ENCODE measurements at regions not wholly inside any gene's neighbourhood (a gene's known extent, or its start where the extent isn't known, plus 50 kb on each side); places are given as distances from the start of the nearest gene placed in this dataset.

DNA sequence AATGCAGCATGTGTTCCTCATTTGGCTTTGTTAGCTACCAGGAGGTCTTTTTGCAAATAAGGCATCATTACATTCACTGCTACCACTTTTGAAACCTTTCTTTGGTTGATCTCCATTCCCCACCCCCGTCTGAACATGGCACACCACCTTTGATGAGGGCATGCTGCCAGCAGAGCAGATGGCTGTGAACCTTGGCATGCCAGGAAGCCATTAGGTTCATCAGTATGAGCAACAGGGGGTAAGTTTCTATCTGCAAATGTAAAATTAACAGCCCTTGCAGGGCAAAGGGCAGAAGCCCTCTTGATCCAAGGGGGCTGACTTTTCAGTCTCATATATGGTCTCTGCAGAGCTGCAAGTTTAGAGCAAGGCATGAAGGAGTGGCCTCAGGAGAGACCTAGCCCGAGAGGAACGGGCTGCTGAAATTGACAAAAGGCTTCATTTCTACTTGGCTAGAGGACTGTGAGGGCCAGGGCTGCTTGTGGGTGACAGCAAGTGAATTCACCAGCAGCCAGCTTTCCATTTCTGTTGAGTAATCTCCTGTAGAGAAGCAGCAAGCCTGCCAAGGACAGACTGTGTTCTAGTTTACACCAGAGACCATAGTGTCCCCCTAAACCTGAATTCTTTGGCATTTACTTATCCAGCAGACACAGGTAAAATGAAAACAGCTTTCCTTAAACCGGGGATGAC is 127.9 kb downstream of the ZNF326 start:
- DNase-seq, result no peak

- no peak for DNase-seq
These were observed 119.7 kb downstream of the ZNF326 start for GRCh38 chr1:90114521-90115141.

DNA sequence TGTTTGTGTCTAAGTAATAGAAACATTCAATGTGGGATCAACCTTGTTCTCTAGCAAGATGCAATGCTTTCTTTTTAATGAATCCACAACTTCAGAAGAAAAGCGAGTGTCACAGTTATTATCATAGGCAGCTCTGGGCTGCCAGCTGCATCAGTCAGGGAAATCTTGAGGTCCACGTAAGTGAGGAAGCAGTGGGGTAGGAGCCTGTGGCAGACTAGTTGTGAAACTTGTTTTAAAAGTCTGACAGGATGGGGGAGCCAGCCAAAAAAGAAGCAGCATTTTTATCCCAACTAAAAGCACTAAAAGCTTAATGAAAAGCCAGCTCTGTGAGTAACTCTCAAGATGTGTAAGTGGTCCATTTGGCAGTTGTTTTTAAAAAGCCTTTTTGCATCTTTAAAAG is 113.1 kb downstream of the ZNF326 start:
- no peak for DNase-seq

- DNase-seq, result no peak
These were observed 111.4 kb downstream of the ZNF326 start for GRCh38 chr1:90106311-90106710.

DNA sequence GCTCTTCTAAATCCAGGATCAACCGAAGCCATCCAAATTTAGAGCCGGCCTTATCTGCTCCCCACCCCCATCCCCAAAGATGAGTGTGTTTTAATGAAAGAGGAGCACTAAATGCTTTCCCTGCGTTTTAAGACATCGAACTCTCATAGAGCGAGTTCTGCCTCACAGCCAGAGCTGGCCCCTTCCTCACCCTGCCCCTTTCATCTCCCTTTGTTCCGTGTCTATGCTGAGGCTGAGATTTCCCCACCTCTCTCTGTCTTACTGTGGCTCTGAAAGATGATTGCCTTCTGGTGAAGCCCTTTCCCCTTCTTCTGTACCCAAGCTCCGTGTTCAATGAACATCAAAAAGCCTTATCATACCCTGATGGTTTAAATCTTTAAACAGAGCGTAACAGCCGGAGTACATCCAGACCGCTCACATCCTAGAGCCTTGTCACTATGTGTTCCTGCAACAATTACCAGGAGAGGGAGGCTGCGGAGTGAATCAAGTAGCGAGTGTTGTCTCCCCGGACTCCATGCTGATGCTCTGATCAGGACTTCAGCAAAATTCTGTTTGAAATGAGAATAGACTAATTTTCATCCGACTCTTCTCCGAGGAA is 110.1 kb downstream of the ZNF326 start:
- DNase-seq, result no peak

- no peak for DNase-seq
These were observed 105.7 kb downstream of the ZNF326 start for GRCh38 chr1:90100566-90100965.

DNA sequence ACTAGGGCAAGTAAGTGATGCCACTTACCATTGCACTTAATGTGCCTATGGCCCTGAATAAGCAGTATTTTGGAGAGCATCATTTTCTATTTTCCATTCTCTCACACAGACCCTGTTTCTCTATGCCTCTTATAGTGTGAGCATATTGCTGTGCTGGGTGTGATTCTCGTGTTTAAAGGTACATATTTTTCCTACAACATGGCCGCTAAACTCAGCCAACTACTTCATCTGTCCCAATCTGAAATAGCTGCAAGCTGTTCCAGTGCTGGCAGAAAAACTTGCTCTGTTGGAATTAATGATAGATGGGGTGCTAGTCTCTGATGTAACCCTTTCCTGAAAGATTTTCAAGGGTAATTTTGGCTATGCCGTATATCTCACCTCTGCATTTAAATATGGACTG is 97.5 kb downstream of the ZNF326 start:
- no peak for DNase-seq
